Spleen (tissue), 11 donors: ENCODE measurements at regions not wholly inside any gene's neighbourhood (a gene's known extent, or its start where the extent isn't known, plus 50 kb on each side); places are given as distances from the start of the nearest gene placed in this dataset.

Experiments used
- DNase-seq: peaks from one replicate; pipeline ENCODE4 v3.0.0-alpha.2; 2020
- H3K27ac ChIP-seq, 8 donors: fragments of 200-600 bp; sonication (generic) in 7 of 8; 1 replicate in 4 of 8; 2 replicates in 4 of 8; pipeline versions ENCODE4 v1.5.0 to v1.8.0; 2016 to 2021; ENCODE audit warnings: inconsistent platforms in 4 of 8, mild to moderate bottlenecking in 4 of 8, moderate library complexity in 1 of 8
- H3K27me3 ChIP-seq, 7 donors: fragments of 200-600 bp; sonication (generic) in 6 of 7; replicated peaks in 1 of 7; 1 replicate in 4 of 7; 2 replicates in 3 of 7; pipeline versions ENCODE4 v1.5.0 to v1.8.0; 2016 to 2021; ENCODE audit warnings: inconsistent platforms in 3 of 7, mild to moderate bottlenecking in 1 of 7
- H3K36me3 ChIP-seq, 6 donors: fragments of 200-600 bp; sonication (generic) in 5 of 6; 1 replicate in 4 of 6; 2 replicates in 2 of 6; pipeline versions ENCODE4 v1.5.0 to v1.8.0; 2016 to 2021; ENCODE audit warnings: inconsistent platforms in 2 of 6
- H3K4me1 ChIP-seq, 6 donors: fragments of 200-600 bp; sonication (generic) in 5 of 6; 1 replicate in 3 of 6; 2 replicates in 3 of 6; pipeline versions ENCODE4 v1.5.0 to v1.8.0; 2016 to 2021; ENCODE audit warnings: inconsistent platforms in 3 of 6
- H3K4me3 ChIP-seq, 8 donors: fragments of 200-600 bp; sonication (generic) in 7 of 8; 1 replicate in 4 of 8; 2 replicates in 4 of 8; pipeline versions ENCODE4 v1.5.0 to v1.8.0; 2016 to 2021; ENCODE audit warnings: inconsistent platforms in 4 of 8, mild to moderate bottlenecking in 4 of 8, moderate library complexity in 2 of 8
- H3K9me3 ChIP-seq, 8 donors: fragments of 200-600 bp; sonication (generic) in 7 of 8; 1 replicate in 4 of 8; 2 replicates in 4 of 8; pipeline versions ENCODE4 v1.5.0 to v1.8.0; 2016 to 2021; ENCODE audit warnings: inconsistent platforms in 4 of 8
- CTCF ChIP-seq, 11 experiments: fragments of 200-600 bp in 7 of 11; fragments of 450-650 bp in 4 of 11; sonication (generic) in 4 of 11; IDR thresholded peaks in 8 of 11; conservative IDR thresholded peaks in 3 of 11; 1 replicate in 7 of 11; 2 replicates in 4 of 11; pipeline versions ENCODE4 v1.4.0 to v1.8.0; 2016 to 2021; ENCODE audit warnings: antibody characterized with exemption in 11 of 11, inconsistent platforms in 4 of 11, mild to moderate bottlenecking in 1 of 11
- POLR2A ChIP-seq, 3 donors: fragments of 450-650 bp; IDR thresholded peaks; one replicate each; pipeline ENCODE4 v1.5.1; 2017; ENCODE audit warnings: antibody characterized with exemption in 3 of 3, mild to moderate bottlenecking in 1 of 3
- POLR2AphosphoS5 ChIP-seq, 3 donors: sonication (generic); formaldehyde crosslinking; IDR thresholded peaks; one replicate each; pipeline ENCODE4 v1.5.1; 2017; ENCODE audit warnings: antibody characterized with exemption in 3 of 3
- WGBS, 5 donors: extraction: QIAGEN DNeasy Blood & Tissue Kit in 3 of 5; methylation state at CpG; one replicate each; pipeline versions ENCODE4 v1.1.5 to v1.1.7; 2013 to 2018; 5-methylcytosine and 5-hydroxymethylcytosine counted together
- intact Hi-C: fragments of 100-400 bp; cut with DNase I; formaldehyde crosslinking; loops from one replicate; pipeline ENCODE4 v1.15.0; 2023; ENCODE audit warnings: low total_unique reads
- donor health status: healthy with polysubstance abuse.
- donor health status: DM: no; HTN: no; CAD: no; lungs with moderate emphysema.
- donor health status: DM: no; HTN: no; CAD: no.
- donor health status: Bipolar disorder and iron deficiency.
- donor health status: healthy.
- donor health status: DM: no; HTN: no; CAD: no.
- donor health status: DM: yes; HTN: yes; CAD: no.

GRCh38 chr13:107534548-107534947 is 680.8 kb downstream of the LIG4 start:
- WGBS, 5 donors: 48 to 92% (median 89%) methylated on average over 1 of the region's 1 CpG

GRCh38 chr13:107531816-107532215 is 683.5 kb downstream of the LIG4 start:
- no peak for DNase-seq
- WGBS, 5 donors: 59 to 95% (median 85%) methylated on average over 2 of the region's 2 CpGs
- Histone ChIP-seq H3K9me3 (peaks cover 0 to 8% (median 0%) of the 10 kb centered on the region in 8 donors), H3K27me3 (no peaks in the 10 kb centered on the region), H3K36me3 (no peaks in the 10 kb centered on the region), H3K4me1 (no peaks in the 10 kb centered on the region), H3K27ac (no peak overlapping the region), H3K4me3 (peak overlapping the region in 2 of 8 donors; percentile 3 to 12)
- intact Hi-C loops: no loop called here
- TF ChIP-seq CTCF (IDR thresholded peaks at IDR 0.05 in 8 of 11, conservative IDR thresholded peaks at IDR 0.05 in 3 of 11): no peak
- TF ChIP-seq POLR2A (IDR thresholded peaks at IDR 0.05): no peak
- TF ChIP-seq POLR2AphosphoS5 (IDR thresholded peaks at IDR 0.05): no peak

More at GRCh38 chr13:107534548-107534947, 680.8 kb downstream of the LIG4 start:
- H3K27me3 ChIP-seq: no peaks in the 10 kb centered on the region
- H3K4me3 ChIP-seq: no peak overlapping the region
- H3K9me3 ChIP-seq: peaks cover 0 to 18% (median 4%) of the 10 kb centered on the region in 8 donors
- no peak for DNase-seq
- TF ChIP-seq POLR2AphosphoS5 (IDR thresholded peaks at IDR 0.05) (no peak), POLR2A (IDR thresholded peaks at IDR 0.05) (no peak), CTCF (IDR thresholded peaks at IDR 0.05 in 8 of 11, conservative IDR thresholded peaks at IDR 0.05 in 3 of 11) (no peak)
- no peak overlapping the region for H3K27ac ChIP-seq
- H3K36me3 ChIP-seq: no peaks in the 10 kb centered on the region
- intact Hi-C loops: no loop called here
- H3K4me1 ChIP-seq: no peaks in the 10 kb centered on the region

- Histone ChIP-seq H3K4me1 (no peaks in the 10 kb centered on the region), H3K9me3 (peaks cover 0 to 8% (median 0%) of the 10 kb centered on the region in 8 donors), H3K36me3 (no peaks in the 10 kb centered on the region), H3K27ac (no peak overlapping the region), H3K27me3 (no peaks in the 10 kb centered on the region), H3K4me3 (no peak overlapping the region)
- no peak for TF ChIP-seq POLR2A (IDR thresholded peaks at IDR 0.05)
- no peak for TF ChIP-seq POLR2AphosphoS5 (IDR thresholded peaks at IDR 0.05)
- no peak for TF ChIP-seq CTCF (IDR thresholded peaks at IDR 0.05 in 8 of 11, conservative IDR thresholded peaks at IDR 0.05 in 3 of 11)
- DNase-seq: no peak
- WGBS, 5 donors: 57 to 79% (median 70%) methylated on average over 3 of the region's 3 CpGs
- intact Hi-C loops: no loop called here
These were observed 684.2 kb downstream of the LIG4 start for GRCh38 chr13:107531180-107531579.

- Histone ChIP-seq H3K9me3 (peaks cover 0 to 5% (median 0%) of the 10 kb centered on the region in 8 donors), H3K4me3 (no peak overlapping the region), H3K36me3 (no peaks in the 10 kb centered on the region), H3K27me3 (no peaks in the 10 kb centered on the region), H3K4me1 (no peaks in the 10 kb centered on the region), H3K27ac (no peak overlapping the region)
- 60 to 79% (median 73%) methylated on average over 4 of the region's 4 CpGs for WGBS, 5 donors
- DNase-seq: no peak
- intact Hi-C loops: no loop called here
- TF ChIP-seq POLR2AphosphoS5 (IDR thresholded peaks at IDR 0.05) (no peak), CTCF (IDR thresholded peaks at IDR 0.05 in 8 of 11, conservative IDR thresholded peaks at IDR 0.05 in 3 of 11) (no peak), POLR2A (IDR thresholded peaks at IDR 0.05) (no peak)
These were observed 686.3 kb downstream of the LIG4 start for GRCh38 chr13:107529035-107529434.
